ENCODE measurements at regions not wholly inside any gene's neighbourhood (a gene's known extent, or its start where the extent isn't known, plus 50 kb on each side); places are given as distances from the start of the nearest gene placed in this dataset.

DNA sequence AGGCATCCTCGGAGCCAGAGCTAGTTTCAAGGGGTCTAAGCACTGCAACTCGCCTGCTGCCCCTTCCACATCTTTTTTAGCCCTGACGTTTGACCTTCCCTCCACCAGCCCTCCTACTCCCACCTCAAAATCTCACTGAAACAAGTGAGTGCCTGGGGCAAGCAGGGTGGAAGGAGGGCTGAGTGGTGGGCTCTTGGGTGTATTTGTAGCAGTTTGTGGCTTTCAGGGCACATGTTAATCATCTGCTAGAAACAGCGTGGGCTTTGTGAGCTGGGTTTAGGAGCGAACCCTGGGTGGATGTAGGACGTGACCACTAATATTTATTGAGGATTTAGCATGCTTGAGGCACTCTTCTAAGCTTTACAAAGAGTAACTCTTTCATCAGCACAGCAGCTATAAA is 390.3 kb downstream of the GRIN2B start:
- H3K4me1 Mint-ChIP-seq, result no peaks in the 10 kb centered on the region
- H3K4me3 Mint-ChIP-seq, result no peak overlapping the region
- H3K36me3 Mint-ChIP-seq, result no peaks in the 10 kb centered on the region
- H3K27ac Mint-ChIP-seq, result no peak overlapping the region
- H3K9me3 Mint-ChIP-seq, result no peaks in the 10 kb centered on the region
- peaks cover 4% of the 10 kb centered on the region for H3K27me3 Mint-ChIP-seq

DNA sequence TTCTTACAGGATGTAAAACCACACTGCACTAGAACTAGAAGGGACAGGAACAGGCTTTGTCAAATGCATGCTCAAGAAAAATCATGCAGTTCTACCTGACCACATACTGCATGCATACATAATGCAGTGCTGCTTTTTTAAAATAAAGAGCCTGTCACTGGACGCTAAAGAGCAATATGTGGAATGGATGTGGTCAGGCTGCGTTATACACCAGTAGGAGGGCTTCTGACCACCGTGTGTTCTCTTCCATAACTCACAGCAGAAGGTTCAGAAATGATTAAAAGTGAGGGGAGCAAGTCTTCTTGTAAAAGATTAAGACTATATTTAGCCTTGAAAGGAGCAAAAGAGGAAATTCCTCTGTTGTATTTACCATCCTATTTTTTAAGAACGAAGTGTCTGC is 392.0 kb downstream of the EMP1 start:
- no peak overlapping the region for H3K27ac Mint-ChIP-seq
- H3K36me3 Mint-ChIP-seq, result no peaks in the 10 kb centered on the region
- H3K4me3 Mint-ChIP-seq, result no peak overlapping the region
- H3K9me3 Mint-ChIP-seq, result no peaks in the 10 kb centered on the region
- H3K4me1 Mint-ChIP-seq, result no peaks in the 10 kb centered on the region
- peaks cover 4% of the 10 kb centered on the region for H3K27me3 Mint-ChIP-seq

DNA sequence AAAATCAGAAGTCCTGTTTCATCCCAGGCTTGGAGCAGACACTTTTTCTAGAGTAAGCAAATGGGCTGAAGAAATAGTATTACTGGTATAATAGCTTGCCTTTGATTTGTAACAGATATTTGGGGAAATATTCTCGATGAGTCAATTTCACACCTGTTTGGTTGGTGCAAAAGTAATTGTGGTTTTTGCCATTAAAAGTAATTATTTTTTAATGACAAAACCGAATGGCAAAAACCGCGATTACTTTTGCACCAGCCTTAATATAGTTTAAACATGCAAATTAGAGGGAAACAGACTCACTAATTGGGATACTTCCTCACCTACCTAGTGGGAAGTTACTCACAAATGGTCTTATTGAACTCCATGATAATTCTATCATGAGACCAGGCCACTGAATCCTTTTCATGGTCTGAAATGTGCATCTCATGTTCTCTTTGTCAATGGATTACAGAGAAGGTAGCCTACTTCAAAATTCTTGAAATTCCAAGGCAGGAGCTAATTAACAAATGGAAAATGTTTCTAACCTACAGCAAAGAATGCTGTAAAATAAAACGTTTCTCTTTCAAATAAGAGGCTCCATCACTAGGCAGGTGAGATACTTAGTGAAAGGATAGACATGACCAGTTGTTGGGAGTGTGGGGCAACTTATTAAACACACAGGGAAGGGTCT is 391.3 kb downstream of the EMP1 start:
- H3K9me3 Mint-ChIP-seq, result no peaks in the 10 kb centered on the region
- H3K4me3 Mint-ChIP-seq, result no peak overlapping the region
- H3K4me1 Mint-ChIP-seq, result no peaks in the 10 kb centered on the region
- H3K27ac Mint-ChIP-seq, result no peak overlapping the region
- no peaks in the 10 kb centered on the region for H3K36me3 Mint-ChIP-seq
- peaks cover 4% of the 10 kb centered on the region for H3K27me3 Mint-ChIP-seq

DNA sequence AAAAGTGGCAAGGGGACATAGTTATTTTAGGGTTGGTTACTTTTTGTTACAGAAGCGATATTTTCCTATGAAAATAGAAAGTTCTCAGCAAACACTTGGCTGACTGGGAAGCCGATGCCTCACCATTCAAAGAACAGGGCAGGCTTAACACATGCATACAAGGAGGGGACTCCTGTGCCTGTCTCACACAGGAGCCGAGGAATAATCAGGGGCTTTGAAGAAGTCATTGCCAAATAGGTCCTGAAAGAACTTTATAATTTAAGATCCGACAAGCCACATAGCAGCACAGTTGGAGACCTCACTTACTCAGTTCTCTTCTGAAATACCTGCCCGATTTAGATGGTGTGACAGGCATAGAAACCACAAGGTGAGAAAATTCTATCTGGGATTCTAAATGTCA is 389.8 kb downstream of the EMP1 start:
- peaks cover 4% of the 10 kb centered on the region for H3K27me3 Mint-ChIP-seq
- H3K27ac Mint-ChIP-seq, result no peak overlapping the region
- H3K4me1 Mint-ChIP-seq, result no peaks in the 10 kb centered on the region
- H3K4me3 Mint-ChIP-seq, result no peak overlapping the region
- no peaks in the 10 kb centered on the region for H3K36me3 Mint-ChIP-seq
- no peaks in the 10 kb centered on the region for H3K9me3 Mint-ChIP-seq

- Mint-ChIP-seq H3K4me3 (no peak overlapping the region), H3K36me3 (no peaks in the 10 kb centered on the region), H3K9me3 (no peaks in the 10 kb centered on the region), H3K4me1 (no peaks in the 10 kb centered on the region), H3K27ac (no peak overlapping the region), H3K27me3 (peaks cover 2% of the 10 kb centered on the region)
Observed at GRCh38 chr12:13584541-13584940, 388.0 kb downstream of the EMP1 start.

DNA sequence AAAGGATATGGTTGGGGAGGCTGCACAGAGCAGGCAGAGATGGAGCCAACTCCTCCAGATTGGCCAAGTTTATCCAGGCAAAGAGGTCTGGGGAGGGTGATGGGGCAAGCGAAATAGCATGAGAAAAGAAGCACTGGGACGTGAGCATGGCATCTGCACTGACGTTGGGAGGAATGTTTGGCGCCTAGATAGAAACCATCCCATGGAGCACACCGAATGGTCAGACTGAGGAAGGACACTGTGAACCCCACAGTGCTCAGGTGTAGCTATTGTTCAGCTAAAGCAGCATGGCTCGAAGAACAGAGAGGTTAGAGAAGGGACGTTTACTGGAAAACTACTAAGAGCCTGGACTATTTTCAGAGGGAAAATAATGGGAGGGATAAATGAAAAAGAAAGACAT is 387.1 kb downstream of the EMP1 start:
- Mint-ChIP-seq H3K36me3 (no peaks in the 10 kb centered on the region), H3K9me3 (no peaks in the 10 kb centered on the region), H3K27me3 (peaks cover 1% of the 10 kb centered on the region), H3K4me1 (no peaks in the 10 kb centered on the region), H3K27ac (no peak overlapping the region), H3K4me3 (no peak overlapping the region)

- peaks cover 1% of the 10 kb centered on the region for H3K27me3 Mint-ChIP-seq
- H3K9me3 Mint-ChIP-seq, result no peaks in the 10 kb centered on the region
- H3K36me3 Mint-ChIP-seq, result no peaks in the 10 kb centered on the region
- H3K27ac Mint-ChIP-seq, result no peak overlapping the region
- no peaks in the 10 kb centered on the region for H3K4me1 Mint-ChIP-seq
- H3K4me3 Mint-ChIP-seq, result no peak overlapping the region
Observed at GRCh38 chr12:13582421-13582820, 385.9 kb downstream of the EMP1 start.

DNA sequence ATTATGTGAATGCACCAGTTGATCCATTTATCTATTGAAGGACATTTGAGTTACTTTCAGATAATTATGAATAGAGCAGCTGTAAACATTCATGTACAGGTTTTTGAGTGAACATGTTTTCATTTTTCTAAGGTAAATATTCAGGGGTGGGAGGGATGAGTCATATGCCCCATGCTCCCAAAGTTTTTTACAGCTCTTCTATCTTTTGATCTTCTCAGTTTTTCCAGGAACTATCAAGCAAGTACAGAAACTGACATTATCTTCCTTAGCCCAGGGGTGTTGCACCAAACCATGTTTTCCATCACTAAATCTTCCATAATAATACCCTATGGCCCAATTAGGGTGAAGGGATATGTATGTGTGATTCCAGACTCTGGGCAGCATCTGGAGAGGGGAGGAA is 384.5 kb downstream of the EMP1 start:
- Mint-ChIP-seq H3K27me3 (no peaks in the 10 kb centered on the region), H3K36me3 (no peaks in the 10 kb centered on the region), H3K4me3 (no peak overlapping the region), H3K27ac (no peak overlapping the region), H3K9me3 (no peaks in the 10 kb centered on the region), H3K4me1 (no peaks in the 10 kb centered on the region)

GRCh38 chr12:13580206-13580605 is 383.7 kb downstream of the EMP1 start:
- peaks cover 2% of the 10 kb centered on the region for H3K27me3 Mint-ChIP-seq
- H3K27ac Mint-ChIP-seq, result no peak overlapping the region
- H3K9me3 Mint-ChIP-seq, result no peaks in the 10 kb centered on the region
- no peaks in the 10 kb centered on the region for H3K36me3 Mint-ChIP-seq
- no peaks in the 10 kb centered on the region for H3K4me1 Mint-ChIP-seq
- no peak overlapping the region for H3K4me3 Mint-ChIP-seq

DNA sequence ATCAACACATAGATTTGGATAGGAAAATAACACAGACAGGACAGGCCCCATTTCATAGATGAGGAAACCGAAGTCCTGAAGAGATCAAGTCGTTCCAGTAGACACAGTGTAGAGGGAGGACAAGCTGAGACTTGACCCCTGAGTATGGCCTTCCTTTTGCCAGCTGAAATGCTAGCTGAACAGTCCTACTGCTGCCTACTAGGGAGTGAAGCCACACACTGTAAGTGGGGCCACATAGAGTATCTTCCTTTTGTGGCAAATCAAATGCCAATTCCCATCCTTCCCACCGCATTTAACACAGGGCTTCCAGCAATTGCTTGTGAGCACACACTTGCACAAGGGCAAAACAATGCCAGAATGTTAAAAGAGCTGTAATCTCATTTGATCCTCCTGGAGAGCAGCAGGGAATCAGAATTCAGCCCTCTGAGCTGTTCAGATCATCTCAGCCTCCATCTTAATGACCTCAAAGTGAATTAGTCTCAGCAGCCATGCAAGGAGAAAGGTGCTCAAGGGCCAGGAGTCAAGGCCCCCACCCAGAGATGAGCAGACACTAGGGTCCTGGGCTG is 380.5 kb downstream of the EMP1 start:
- no peaks in the 10 kb centered on the region for H3K4me1 Mint-ChIP-seq
- no peak overlapping the region for H3K4me3 Mint-ChIP-seq
- no peaks in the 10 kb centered on the region for H3K36me3 Mint-ChIP-seq
- peaks cover 2% of the 10 kb centered on the region for H3K27me3 Mint-ChIP-seq
- H3K9me3 Mint-ChIP-seq, result no peaks in the 10 kb centered on the region
- H3K27ac Mint-ChIP-seq, result no peak overlapping the region

DNA sequence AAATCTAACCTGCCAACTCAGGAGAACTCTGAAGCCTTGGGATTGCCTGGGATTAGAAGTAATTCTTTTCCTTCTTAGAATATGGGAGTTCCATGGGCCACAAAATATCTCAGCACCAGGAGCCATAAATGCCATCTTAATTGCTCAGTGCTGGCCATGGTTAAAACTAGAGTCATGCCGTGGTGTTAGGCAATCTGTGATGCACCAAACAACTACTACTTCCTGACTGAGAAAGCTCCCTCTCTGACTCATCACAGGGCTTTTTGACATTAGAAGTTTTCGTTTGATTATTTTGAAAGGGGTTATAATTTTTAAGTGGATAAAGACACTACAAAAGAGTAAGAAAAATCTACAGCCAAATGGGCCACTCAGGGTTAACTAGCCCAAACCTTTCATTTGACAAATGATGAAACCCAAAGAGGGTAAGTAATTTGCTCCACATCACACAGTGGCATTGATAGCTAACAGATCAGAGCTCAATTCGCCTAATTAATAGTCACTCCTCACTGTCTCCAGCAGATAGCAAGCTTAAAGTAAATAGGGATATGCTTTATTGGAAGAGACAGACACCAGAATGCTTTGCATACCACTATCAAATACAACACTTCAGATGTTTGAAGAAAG is 377.3 kb downstream of the EMP1 start:
- peaks cover 2% of the 10 kb centered on the region for H3K27me3 Mint-ChIP-seq
- H3K27ac Mint-ChIP-seq, result no peak overlapping the region
- no peak overlapping the region for H3K4me3 Mint-ChIP-seq
- no peaks in the 10 kb centered on the region for H3K36me3 Mint-ChIP-seq
- H3K4me1 Mint-ChIP-seq, result no peaks in the 10 kb centered on the region
- H3K9me3 Mint-ChIP-seq, result no peaks in the 10 kb centered on the region

GRCh38 chr12:13571035-13571434 is 374.5 kb downstream of the EMP1 start:
- Mint-ChIP-seq H3K4me1 (no peaks in the 10 kb centered on the region), H3K36me3 (no peaks in the 10 kb centered on the region), H3K4me3 (no peak overlapping the region), H3K9me3 (no peaks in the 10 kb centered on the region), H3K27ac (no peak overlapping the region), H3K27me3 (peaks cover 2% of the 10 kb centered on the region)

DNA sequence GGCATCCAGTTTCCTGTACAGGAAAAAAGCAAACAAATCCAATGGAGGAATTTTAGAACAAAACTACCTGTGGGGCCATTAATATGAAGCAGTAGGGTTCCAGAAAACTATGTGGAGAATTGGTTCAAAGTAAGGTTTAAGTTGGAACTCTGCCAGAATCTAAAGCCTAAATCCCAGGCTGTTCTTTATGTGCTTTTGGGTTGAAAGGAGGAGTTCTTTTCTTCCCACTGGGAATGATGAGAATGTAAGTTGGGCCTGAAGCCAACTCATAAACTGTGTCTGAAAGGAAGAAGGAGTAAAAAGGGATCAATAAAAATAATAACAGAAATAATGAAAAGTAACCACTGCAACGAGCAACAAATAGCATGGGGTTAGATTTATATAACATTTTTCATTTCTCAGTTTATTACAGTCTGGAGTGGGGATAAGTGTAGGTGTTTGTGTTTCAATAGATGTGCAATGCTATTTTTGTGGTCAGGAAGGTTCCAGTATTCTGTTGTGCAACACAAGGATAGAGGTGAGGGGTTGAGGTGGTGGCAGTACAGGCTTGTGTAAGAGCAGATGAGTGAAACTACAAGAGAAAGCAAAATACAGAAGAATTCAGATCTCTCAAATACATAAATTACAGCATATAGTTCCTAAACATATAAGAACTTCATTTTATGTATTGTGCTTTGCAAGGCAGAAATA is 373.6 kb downstream of the EMP1 start:
- H3K4me3 Mint-ChIP-seq, result no peak overlapping the region
- no peaks in the 10 kb centered on the region for H3K27me3 Mint-ChIP-seq
- no peak overlapping the region for H3K27ac Mint-ChIP-seq

DNA sequence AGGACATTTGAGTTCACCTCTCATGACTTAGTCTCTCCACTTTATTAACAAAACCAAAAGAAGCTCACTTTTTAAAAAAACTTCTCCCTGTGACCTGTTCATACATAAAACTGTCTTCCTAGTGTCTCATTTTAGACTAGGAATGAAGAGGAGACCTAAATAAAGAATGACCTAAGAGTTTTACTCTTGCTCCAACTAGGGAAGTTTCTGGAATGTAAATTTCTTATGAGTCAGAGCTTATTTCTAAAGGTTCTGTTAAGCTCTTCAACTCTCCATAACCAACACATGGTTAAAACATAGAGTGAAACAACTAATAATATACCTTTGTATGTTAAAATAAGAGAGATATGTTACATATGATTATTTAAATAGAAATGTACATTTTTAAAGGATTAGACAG is 369.8 kb downstream of the EMP1 start:
- no peaks in the 10 kb centered on the region for H3K36me3 Mint-ChIP-seq
- no peaks in the 10 kb centered on the region for H3K27me3 Mint-ChIP-seq
- H3K27ac Mint-ChIP-seq, result no peak overlapping the region
- no peak overlapping the region for H3K4me3 Mint-ChIP-seq
- H3K4me1 Mint-ChIP-seq, result no peaks in the 10 kb centered on the region
- no peaks in the 10 kb centered on the region for H3K9me3 Mint-ChIP-seq

More for the DNA sequence above, 373.6 kb downstream of the EMP1 start:
- H3K36me3 Mint-ChIP-seq, result no peaks in the 10 kb centered on the region
- no peaks in the 10 kb centered on the region for H3K4me1 Mint-ChIP-seq
- no peaks in the 10 kb centered on the region for H3K9me3 Mint-ChIP-seq

GRCh38 chr12:13564266-13564810 is 367.8 kb downstream of the EMP1 start:
- H3K4me3 Mint-ChIP-seq, result no peak overlapping the region
- H3K27me3 Mint-ChIP-seq, result no peaks in the 10 kb centered on the region
- no peaks in the 10 kb centered on the region for H3K9me3 Mint-ChIP-seq
- no peaks in the 10 kb centered on the region for H3K4me1 Mint-ChIP-seq
- no peak overlapping the region for H3K27ac Mint-ChIP-seq
- H3K36me3 Mint-ChIP-seq, result no peaks in the 10 kb centered on the region

DNA sequence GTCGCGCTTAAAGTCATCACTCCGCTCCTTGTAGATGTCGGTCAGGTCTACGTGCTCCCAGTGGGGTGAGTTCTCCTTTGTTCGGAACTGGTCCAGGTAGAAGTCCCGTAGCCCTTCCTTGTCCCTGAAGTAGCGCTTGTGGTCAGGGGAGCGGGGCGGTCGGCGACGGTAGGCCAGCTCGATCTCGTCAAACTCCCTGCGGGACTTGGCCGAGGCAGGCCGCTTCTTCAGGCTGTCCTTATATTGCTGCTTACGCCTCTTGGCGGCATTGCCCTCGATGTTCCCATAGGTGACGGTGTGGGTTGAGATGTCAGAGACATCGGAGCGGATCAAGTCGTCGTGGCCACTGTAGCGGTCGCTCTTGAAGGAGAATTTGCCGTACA is 367.2 kb downstream of the EMP1 start:
- H3K4me3 Mint-ChIP-seq, result no peak overlapping the region
- H3K36me3 Mint-ChIP-seq, result no peaks in the 10 kb centered on the region
- no peaks in the 10 kb centered on the region for H3K4me1 Mint-ChIP-seq
- no peaks in the 10 kb centered on the region for H3K27me3 Mint-ChIP-seq
- H3K27ac Mint-ChIP-seq, result no peak overlapping the region
- H3K9me3 Mint-ChIP-seq, result no peaks in the 10 kb centered on the region

Data from activated naive CD4-positive, alpha-beta T cell treated with anti-CD3 and anti-CD28 coated beads, Interleukin-2, amount 50 U/mL, for 24 hours (primary cell).